ENCODE measurements at regions not wholly inside any gene's neighbourhood (a gene's known extent, or its start where the extent isn't known, plus 50 kb on each side); places are given as distances from the start of the nearest gene placed in this dataset.
A peak's percentile ranks its signal among the peaks of the same experiment; 100 is the strongest.

- no peak for TF ChIP-seq EZH2 (IDR thresholded peaks at IDR 0.05; ENCODE audit: borderline replicate concordance, low read length)
- TF ChIP-seq, protein P1, sequence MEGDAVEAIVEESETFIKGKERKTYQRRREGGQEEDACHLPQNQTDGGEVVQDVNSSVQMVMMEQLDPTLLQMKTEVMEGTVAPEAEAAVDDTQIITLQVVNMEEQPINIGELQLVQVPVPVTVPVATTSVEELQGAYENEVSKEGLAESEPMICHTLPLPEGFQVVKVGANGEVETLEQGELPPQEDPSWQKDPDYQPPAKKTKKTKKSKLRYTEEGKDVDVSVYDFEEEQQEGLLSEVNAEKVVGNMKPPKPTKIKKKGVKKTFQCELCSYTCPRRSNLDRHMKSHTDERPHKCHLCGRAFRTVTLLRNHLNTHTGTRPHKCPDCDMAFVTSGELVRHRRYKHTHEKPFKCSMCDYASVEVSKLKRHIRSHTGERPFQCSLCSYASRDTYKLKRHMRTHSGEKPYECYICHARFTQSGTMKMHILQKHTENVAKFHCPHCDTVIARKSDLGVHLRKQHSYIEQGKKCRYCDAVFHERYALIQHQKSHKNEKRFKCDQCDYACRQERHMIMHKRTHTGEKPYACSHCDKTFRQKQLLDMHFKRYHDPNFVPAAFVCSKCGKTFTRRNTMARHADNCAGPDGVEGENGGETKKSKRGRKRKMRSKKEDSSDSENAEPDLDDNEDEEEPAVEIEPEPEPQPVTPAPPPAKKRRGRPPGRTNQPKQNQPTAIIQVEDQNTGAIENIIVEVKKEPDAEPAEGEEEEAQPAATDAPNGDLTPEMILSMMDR (IDR thresholded peaks at IDR 0.05; ENCODE audit: low read length): peak; percentile 14; the same call in 1 of the 2 replicates
- H3K79me2 ChIP-seq (ENCODE audit: insufficient read depth, low read length): no peaks in the 10 kb centered on the region
These were observed 404.4 kb upstream of the MDFIC2 start for GRCh38 chr3:70716832-70717231.

DNA sequence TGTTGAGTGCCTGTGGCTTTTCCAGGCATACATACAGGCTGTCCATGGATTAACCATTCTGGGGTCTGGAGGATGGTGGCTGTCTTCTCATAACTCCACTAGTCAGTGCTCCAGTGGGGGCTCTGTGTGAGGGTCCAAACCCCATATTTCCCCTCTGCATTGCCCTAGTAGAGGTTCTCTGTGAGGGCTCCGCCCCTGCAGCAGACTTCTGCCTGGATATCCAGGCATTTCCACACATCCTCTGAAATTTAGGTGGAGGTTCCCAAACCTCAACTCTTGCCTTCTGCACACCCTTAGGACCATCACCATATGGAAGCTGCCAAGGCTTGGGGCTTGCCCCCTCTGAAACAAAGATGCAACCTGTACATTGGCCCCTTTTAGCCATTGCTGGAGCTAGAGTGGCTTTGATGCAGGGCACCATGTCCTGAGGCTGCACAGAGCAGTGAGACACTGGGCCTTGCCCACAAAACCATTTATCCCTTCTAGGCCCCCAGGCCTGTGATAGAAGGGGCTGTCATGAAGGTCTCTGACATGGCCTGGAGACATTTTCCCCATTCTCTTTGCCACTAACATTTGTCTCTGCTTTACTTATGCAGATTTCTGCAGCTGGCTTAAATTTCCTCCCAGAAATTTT is 400.1 kb upstream of the MDFIC2 start:
- no peaks in the 10 kb centered on the region for H3K79me2 ChIP-seq (ENCODE audit: insufficient read depth, low read length)
- H3K9ac ChIP-seq (ENCODE audit: low read length): no peak overlapping the region
- no peaks in the 10 kb centered on the region for H3K9me2 ChIP-seq (ENCODE audit: low read depth, low read length)
- H3K4me1 ChIP-seq (ENCODE audit: insufficient read depth, low read length, severe bottlenecking): no peaks in the 10 kb centered on the region
- no peaks in the 10 kb centered on the region for H3K36me3 ChIP-seq (ENCODE audit: insufficient read depth, low read length)
- no peak for TF ChIP-seq EZH2 (IDR thresholded peaks at IDR 0.05; ENCODE audit: borderline replicate concordance, low read length)
- TF ChIP-seq, protein P1 (IDR thresholded peaks at IDR 0.05; ENCODE audit: low read length): no peak
- H3K27me3 ChIP-seq (ENCODE audit: insufficient read depth, low read length): no peaks in the 10 kb centered on the region
- no peaks in the 10 kb centered on the region for H3F3A ChIP-seq (ENCODE audit: insufficient read depth, low read length)
- H4K20me1 ChIP-seq (ENCODE audit: insufficient read depth, low read length): no peaks in the 10 kb centered on the region
- H3K27ac ChIP-seq (ENCODE audit: low read depth, low read length, poor library complexity, severe bottlenecking): no peak overlapping the region
- H2AFZ ChIP-seq (ENCODE audit: low read length): no peak overlapping the region
- H3K9me3 ChIP-seq (ENCODE audit: low read length): peaks cover 5% of the 10 kb centered on the region
- no peak overlapping the region for H3K4me2 ChIP-seq (ENCODE audit: low read length)
- H3K4me3 ChIP-seq (ENCODE audit: low read depth, low read length, poor library complexity, severe bottlenecking): no peak overlapping the region

More at GRCh38 chr3:70716832-70717231, 404.4 kb upstream of the MDFIC2 start:
- Histone ChIP-seq H3K27ac (ENCODE audit: low read depth, low read length, poor library complexity, severe bottlenecking) (no peak overlapping the region), H3F3A (ENCODE audit: insufficient read depth, low read length) (no peaks in the 10 kb centered on the region), H3K4me3 (ENCODE audit: low read depth, low read length, poor library complexity, severe bottlenecking) (no peak overlapping the region), H3K9me2 (ENCODE audit: low read depth, low read length) (no peaks in the 10 kb centered on the region), H4K20me1 (ENCODE audit: insufficient read depth, low read length) (no peaks in the 10 kb centered on the region), H3K4me2 (ENCODE audit: low read length) (no peak overlapping the region), H3K4me1 (ENCODE audit: insufficient read depth, low read length, severe bottlenecking) (no peaks in the 10 kb centered on the region), H3K36me3 (ENCODE audit: insufficient read depth, low read length) (no peaks in the 10 kb centered on the region), H3K9ac (ENCODE audit: low read length) (no peak overlapping the region), H3K27me3 (ENCODE audit: insufficient read depth, low read length) (no peaks in the 10 kb centered on the region), H3K9me3 (ENCODE audit: low read length) (peaks cover 5% of the 10 kb centered on the region), H2AFZ (ENCODE audit: low read length) (no peak overlapping the region)

GRCh38 chr3:70703305-70704102 is 391.1 kb upstream of the MDFIC2 start:
- Histone ChIP-seq H3F3A (ENCODE audit: insufficient read depth, low read length) (no peaks in the 10 kb centered on the region), H3K9me3 (ENCODE audit: low read length) (no peaks in the 10 kb centered on the region), H2AFZ (ENCODE audit: low read length) (no peak overlapping the region), H4K20me1 (ENCODE audit: insufficient read depth, low read length) (no peaks in the 10 kb centered on the region), H3K36me3 (ENCODE audit: insufficient read depth, low read length) (no peaks in the 10 kb centered on the region), H3K4me2 (ENCODE audit: low read length) (no peak overlapping the region), H3K27ac (ENCODE audit: low read depth, low read length, poor library complexity, severe bottlenecking) (no peak overlapping the region), H3K9ac (ENCODE audit: low read length) (no peak overlapping the region), H3K4me1 (ENCODE audit: insufficient read depth, low read length, severe bottlenecking) (no peaks in the 10 kb centered on the region), H3K9me2 (ENCODE audit: low read depth, low read length) (no peaks in the 10 kb centered on the region), H3K4me3 (ENCODE audit: low read depth, low read length, poor library complexity, severe bottlenecking) (no peak overlapping the region), H3K27me3 (ENCODE audit: insufficient read depth, low read length) (no peaks in the 10 kb centered on the region), H3K79me2 (ENCODE audit: insufficient read depth, low read length) (no peaks in the 10 kb centered on the region)
- TF ChIP-seq, protein P1 (IDR thresholded peaks at IDR 0.05; ENCODE audit: low read length): no peak
- no peak for TF ChIP-seq EZH2 (IDR thresholded peaks at IDR 0.05; ENCODE audit: borderline replicate concordance, low read length)

All from OCI-LY1 (cell line).